ENCODE measurements at regions not wholly inside any gene's neighbourhood (a gene's known extent, or its start where the extent isn't known, plus 50 kb on each side); places are given as distances from the start of the nearest gene placed in this dataset.

GRCh38 chrX:63884821-63885790 is 100.1 kb upstream of the ARHGEF9 start:
- TF ChIP-seq CBX2 (IDR thresholded peaks at IDR 0.05; ENCODE audit: borderline replicate concordance, low read depth) = no peak
- no peak for TF ChIP-seq HDAC2 (IDR thresholded peaks at IDR 0.05)
- TF ChIP-seq EHF (CRISPR knock-in tag; IDR thresholded peaks at IDR 0.05) = no peak
- no peak for TF ChIP-seq CHD4 (IDR thresholded peaks at IDR 0.05; ENCODE audit: borderline replicate concordance)
- TF ChIP-seq, protein P1, sequence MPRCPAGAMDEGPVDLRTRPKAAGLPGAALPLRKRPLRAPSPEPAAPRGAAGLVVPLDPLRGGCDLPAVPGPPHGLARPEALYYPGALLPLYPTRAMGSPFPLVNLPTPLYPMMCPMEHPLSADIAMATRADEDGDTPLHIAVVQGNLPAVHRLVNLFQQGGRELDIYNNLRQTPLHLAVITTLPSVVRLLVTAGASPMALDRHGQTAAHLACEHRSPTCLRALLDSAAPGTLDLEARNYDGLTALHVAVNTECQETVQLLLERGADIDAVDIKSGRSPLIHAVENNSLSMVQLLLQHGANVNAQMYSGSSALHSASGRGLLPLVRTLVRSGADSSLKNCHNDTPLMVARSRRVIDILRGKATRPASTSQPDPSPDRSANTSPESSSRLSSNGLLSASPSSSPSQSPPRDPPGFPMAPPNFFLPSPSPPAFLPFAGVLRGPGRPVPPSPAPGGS (IDR thresholded peaks at IDR 0.05) = no peak
- no peak for TF ChIP-seq EHMT2 (IDR thresholded peaks at IDR 0.05; ENCODE audit: low read depth)
- TF ChIP-seq, protein P2, sequence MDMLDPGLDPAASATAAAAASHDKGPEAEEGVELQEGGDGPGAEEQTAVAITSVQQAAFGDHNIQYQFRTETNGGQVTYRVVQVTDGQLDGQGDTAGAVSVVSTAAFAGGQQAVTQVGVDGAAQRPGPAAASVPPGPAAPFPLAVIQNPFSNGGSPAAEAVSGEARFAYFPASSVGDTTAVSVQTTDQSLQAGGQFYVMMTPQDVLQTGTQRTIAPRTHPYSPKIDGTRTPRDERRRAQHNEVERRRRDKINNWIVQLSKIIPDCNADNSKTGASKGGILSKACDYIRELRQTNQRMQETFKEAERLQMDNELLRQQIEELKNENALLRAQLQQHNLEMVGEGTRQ (IDR thresholded peaks at IDR 0.05) = no peak
- no peak for TF ChIP-seq MAZ (IDR thresholded peaks at IDR 0.05; ENCODE audit: borderline replicate concordance, low read depth, low read length)
- no peak for TF ChIP-seq RARB (CRISPR knock-in tag; IDR thresholded peaks at IDR 0.05)
- no peak for TF ChIP-seq CBX8 (IDR thresholded peaks at IDR 0.05)
- no peak for TF ChIP-seq POLR2AphosphoS2 (conservative IDR thresholded peaks at IDR 0.05; ENCODE audit: low read length)
- TF ChIP-seq HES2 (IDR thresholded peaks at IDR 0.05) = no peak
- TF ChIP-seq FOXS1 (CRISPR knock-in tag; IDR thresholded peaks at IDR 0.05) = no peak
- no peak for TF ChIP-seq BHLHE40 (IDR thresholded peaks at IDR 0.05; ENCODE audit: low read depth, low read length)
- TF ChIP-seq JUN (IDR thresholded peaks at IDR 0.05) = no peak
- TF ChIP-seq HOXA7 (CRISPR knock-in tag; IDR thresholded peaks at IDR 0.05) = no peak
- no peak for TF ChIP-seq NR3C1 (IDR thresholded peaks at IDR 0.05)
- CTCF ChIA-PET = no interaction called here
- Histone ChIP-seq H3K4me1 (no peaks in the 10 kb centered on the region), H3K4me2 (no peak overlapping the region), H3K27ac (no peak overlapping the region), H3K4me3 (no peak overlapping the region), H3K9me3 (no peaks in the 10 kb centered on the region; the same call in 2 of the 3 replicates)
- DNase-seq (ENCODE audit: low read depth in 1 of 2, low spot score in 1 of 2) (no peak), FAIRE-seq (no peak), ATAC-seq (no peak)
- WGBS (ENCODE audit: missing lambda C conversion rate) = 8% methylated on average over 4 of the region's 10 CpGs
- POLR2A ChIA-PET = no interaction called here

GRCh38 chrX:63869506-63869905 is 84.5 kb upstream of the ARHGEF9 start:
- ATAC-seq = no peak
- Histone ChIP-seq H3K4me2 (no peak overlapping the region), H3K4me3 (no peak overlapping the region), H3K4me1 (no peaks in the 10 kb centered on the region), H3K9me3 (no peaks in the 10 kb centered on the region), H3K27ac (no peak overlapping the region)
- DNase-seq (ENCODE audit: low read depth in 1 of 2, low spot score in 1 of 2) = no peak
- 20% methylated on average over 3 of the region's 3 CpGs for WGBS (ENCODE audit: missing lambda C conversion rate)
- ChIA-PET POLR2A (no interaction called here), CTCF (no interaction called here)
- TF ChIP-seq HEYL (CRISPR knock-in tag; IDR thresholded peaks at IDR 0.05) = no peak
- no peak for TF ChIP-seq MAZ (IDR thresholded peaks at IDR 0.05; ENCODE audit: borderline replicate concordance, low read depth, low read length)
- no peak for TF ChIP-seq ESRRA (IDR thresholded peaks at IDR 0.05; ENCODE audit: borderline replicate concordance, low read length)
- no peak for TF ChIP-seq EP300 (IDR thresholded peaks at IDR 0.05)
- TF ChIP-seq FOSB (CRISPR knock-in tag; IDR thresholded peaks at IDR 0.05) = no peak
- no peak for TF ChIP-seq ZSCAN20 (CRISPR knock-in tag; IDR thresholded peaks at IDR 0.05)
- TF ChIP-seq RARB (CRISPR knock-in tag; IDR thresholded peaks at IDR 0.05) = no peak
- no peak for TF ChIP-seq NFE2L2 (conservative IDR thresholded peaks at IDR 0.05; ENCODE audit: low read length)
- TF ChIP-seq JUN (IDR thresholded peaks at IDR 0.05) = no peak
- TF ChIP-seq CBX2 (IDR thresholded peaks at IDR 0.05; ENCODE audit: borderline replicate concordance, low read depth) = no peak
- no peak for TF ChIP-seq HOXA7 (CRISPR knock-in tag; IDR thresholded peaks at IDR 0.05)
- TF ChIP-seq ATOH8 (CRISPR knock-in tag; IDR thresholded peaks at IDR 0.05; ENCODE audit: low read depth) = no peak
- TF ChIP-seq ZNF302 (CRISPR knock-in tag; IDR thresholded peaks at IDR 0.05) = no peak
- no peak for TF ChIP-seq ELK1 (IDR thresholded peaks at IDR 0.05; ENCODE audit: low read depth, low read length)
- no peak for TF ChIP-seq GATA3 (IDR thresholded peaks at IDR 0.05; ENCODE audit: borderline replicate concordance)
- no peak for FAIRE-seq
